ENCODE measurements at regions not wholly inside any gene's neighbourhood (a gene's known extent, or its start where the extent isn't known, plus 50 kb on each side); places are given as distances from the start of the nearest gene placed in this dataset.

GRCh38 chr2:226552571-226553285 is 246.9 kb downstream of the IRS1 start:
- TF ChIP-seq CTCF (IDR thresholded peaks at IDR 0.05) = no peak
- no peak for TF ChIP-seq POLR2AphosphoS5 (IDR thresholded peaks at IDR 0.05; ENCODE audit: low read depth, low read length)
- no peak for TF ChIP-seq TCF7L2 (IDR thresholded peaks at IDR 0.05; ENCODE audit: low read depth, low read length)
- no peak for TF ChIP-seq REST (IDR thresholded peaks at IDR 0.05; ENCODE audit: insufficient read depth in 1 of 2, low read depth in 2 of 2, low read length in 1 of 2)

Measured in Panc1 (cell line).